GM21381 (cell line): ENCODE measurements at regions not wholly inside any gene's neighbourhood (a gene's known extent, or its start where the extent isn't known, plus 50 kb on each side); places are given as distances from the start of the nearest gene placed in this dataset.
"Not testable (repeated sequence)": the region's sequence is repeated elsewhere in the genome, so short reads cannot be mapped to it uniquely, and the experiment has no call there.

Experiments
- ATAC-seq: cut with Tn5 transposase; IDR thresholded peaks from one replicate; pipeline ENCODE4 v1.9.1; 2021; ENCODE audit warnings: mild to moderate bottlenecking, moderate library complexity; ENCODE audit not compliant: unreplicated experiment

DNA sequence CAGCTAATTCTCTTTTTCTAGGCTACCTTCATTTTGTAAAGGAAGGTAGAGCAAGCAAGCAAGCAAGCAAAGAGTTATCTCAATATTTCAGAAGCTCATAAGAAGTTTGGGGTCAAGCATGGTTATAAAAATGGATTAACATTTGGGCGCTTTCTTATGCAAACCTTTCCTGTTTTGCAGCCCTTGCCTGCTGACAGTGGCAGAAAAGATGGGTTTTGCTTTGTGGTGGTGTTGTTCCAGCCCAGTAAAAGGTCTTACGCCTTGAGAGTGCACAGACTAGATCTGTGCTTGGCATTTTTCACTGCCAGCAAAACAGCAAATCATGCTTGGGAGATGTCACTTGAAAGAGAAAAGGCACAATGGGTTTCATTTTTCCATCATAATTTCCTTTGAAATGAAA, 1320.6 kb upstream of the CELF4 start:
- no peak for ATAC-seq

DNA sequence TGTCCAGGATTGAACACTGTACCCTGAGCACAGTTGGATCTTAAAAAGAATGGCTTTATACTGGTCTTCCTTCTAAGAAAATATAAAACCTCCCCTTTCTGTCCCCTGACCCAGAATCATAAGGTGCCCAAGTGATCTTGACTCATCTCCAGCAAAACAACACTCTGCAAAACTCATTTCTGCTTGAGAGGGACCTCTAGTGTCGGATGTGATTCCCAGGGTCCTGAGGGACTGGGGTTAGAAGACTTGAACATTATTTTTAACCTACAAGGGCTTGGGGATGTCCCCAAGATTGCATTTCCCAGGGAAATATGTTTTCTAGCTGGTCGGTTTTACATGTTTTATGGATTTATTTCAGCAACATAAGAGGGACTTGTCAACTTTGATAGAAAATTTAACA, 1318.5 kb upstream of the CELF4 start:
- ATAC-seq, result no peak

DNA sequence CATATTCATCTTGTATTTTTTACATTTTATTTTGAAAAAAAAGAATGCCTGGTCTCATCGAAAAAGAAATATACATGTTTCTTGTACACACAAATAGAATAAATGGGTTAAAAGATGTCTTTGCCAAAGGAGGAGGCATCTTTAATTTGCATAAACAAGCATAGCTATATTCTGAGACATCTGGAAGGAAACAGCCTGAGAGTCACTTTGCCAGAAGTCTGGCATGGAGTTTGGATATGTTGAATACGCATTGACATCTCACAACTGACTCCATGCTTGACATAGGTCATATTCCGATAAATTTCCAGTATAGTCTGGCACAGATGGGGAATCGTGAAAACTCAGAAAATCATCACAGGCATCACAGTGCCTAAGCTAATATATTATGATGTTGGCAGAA, 1317.5 kb upstream of the CELF4 start:
- no peak for ATAC-seq

DNA sequence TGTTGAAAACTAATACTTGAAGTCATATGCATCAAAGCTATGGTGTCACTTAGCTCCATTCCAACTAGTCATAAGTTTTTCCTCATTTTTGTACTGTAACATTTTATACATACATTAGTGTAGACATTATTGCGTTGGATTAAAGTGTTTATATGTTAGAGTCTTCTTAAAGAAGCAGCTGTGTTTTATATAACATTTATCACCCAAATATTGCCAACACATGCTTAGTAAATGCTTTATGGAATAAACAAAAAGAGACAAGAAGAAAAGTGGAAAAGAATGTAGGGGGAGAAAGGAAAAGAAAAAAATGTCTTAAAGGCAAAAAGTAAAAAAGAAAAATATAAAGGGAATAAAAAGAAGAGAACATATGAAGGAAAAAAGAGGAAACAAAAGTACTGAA, 1314.3 kb upstream of the CELF4 start:
- ATAC-seq, result no peak

DNA sequence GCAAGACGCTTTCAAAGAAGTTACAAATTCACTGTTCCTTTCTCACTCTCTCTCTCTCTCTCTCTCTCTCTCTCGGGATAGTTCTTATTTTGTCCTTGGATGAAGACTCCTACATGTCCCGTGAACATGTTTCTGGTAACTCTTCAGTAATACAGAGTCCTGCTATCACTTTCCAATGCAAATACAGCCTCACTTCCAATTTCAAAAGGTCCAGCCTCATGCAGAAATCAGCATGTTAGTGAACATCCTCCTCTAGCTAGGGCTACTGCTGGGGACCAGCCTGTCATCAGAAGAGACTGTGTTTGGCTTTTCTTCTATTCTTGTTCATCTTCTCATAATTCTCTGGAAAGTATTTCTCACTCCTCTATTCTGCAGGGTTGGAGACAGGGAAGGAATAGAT, 1306.7 kb upstream of the CELF4 start:
- ATAC-seq, result no peak

DNA sequence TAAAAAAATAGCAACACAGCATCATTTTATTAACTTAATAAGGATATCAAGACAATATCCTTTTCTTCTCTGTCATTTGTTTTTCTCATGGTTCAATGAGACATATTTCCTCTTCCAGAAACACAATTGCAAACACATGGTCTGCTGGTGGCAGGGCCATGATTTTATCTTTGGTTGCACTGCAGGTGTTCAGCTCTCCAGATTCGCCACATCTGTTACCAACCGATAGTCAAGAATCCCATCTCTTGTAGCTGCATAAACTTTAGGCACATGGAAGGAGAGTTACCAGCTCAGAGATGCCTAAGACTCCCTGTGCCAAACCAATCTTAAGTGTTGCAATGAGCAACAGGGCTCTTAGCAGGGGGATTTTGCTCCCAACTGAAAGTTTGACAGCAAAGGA, 1303.2 kb upstream of the CELF4 start:
- ATAC-seq, result no peak

DNA sequence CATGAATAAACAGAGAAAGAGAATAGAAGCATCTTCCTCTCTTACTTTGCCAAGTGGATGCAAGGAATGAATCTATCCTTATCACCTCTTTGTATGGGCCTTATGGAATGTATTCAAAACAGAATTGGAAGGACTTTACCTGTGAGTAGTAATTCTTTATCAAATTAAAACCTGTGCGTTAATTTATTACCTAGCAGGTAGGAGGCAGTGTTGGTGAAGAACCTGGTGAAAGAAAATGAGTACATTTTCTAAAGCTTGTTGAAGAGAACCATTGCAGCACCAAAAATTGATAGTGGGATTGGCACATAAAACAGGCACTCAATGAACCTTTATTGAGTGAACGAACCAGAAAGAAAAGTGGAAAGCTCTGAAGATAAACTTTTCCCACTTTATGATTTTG, 1302.1 kb upstream of the CELF4 start:
- ATAC-seq, result no peak

DNA sequence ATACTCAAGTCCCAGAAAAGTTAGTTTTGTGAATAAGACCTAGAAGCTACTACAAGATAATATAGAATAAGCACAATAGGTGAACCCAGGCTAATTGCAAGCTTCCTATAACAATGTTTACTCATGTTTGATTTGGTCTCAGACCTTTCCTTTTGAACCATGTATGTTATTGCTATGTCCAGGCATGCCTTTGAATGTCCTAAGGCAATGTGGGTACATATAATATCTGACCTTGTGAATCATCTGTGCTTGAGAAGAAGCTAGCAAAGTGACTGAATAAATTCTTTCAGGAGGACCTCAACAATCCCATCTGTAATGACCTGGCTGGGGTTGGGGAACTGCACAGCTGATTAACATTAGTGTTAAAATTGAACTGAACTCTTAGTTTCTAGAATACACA, 1285.9 kb upstream of the CELF4 start:
- ATAC-seq, result no peak

DNA sequence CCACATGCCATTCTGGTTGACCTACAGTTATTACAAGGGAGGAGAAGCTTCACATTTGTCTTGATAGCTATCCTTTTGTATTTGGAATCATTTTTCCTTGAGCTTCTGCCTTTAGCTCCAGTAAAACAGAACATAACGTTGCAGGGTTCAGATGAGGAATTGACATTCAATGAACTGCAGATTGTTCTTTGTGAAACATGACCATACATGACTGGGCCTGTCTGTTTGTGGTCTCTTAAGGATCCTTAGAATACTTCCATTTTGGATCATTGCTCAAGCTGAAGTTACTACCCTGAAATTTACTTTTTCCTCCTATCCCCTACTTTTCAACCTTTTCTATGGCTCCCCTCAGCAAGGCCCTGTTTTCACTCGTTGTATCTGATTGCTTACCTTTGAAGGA, 1281.7 kb upstream of the CELF4 start:
- no peak for ATAC-seq

DNA sequence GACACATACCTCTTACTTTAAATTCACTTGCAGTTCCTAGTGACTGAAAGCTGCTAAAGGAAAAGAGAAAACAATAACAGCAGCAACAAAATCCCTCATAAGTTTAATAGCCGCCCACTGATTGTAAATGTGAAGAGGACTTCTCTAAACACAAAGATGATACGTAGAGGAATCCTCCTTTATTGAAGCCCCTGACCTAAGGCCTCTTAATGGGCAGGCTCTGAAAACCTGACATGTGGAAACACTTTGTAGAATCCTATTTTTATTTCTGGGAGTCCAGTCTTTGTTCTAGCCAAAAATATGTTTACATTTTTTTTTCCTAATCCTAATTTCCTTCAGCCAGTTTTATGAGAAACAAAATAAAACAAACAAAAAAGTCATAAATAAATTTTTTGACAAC, 1277.7 kb upstream of the CELF4 start:
- ATAC-seq, result no peak

DNA sequence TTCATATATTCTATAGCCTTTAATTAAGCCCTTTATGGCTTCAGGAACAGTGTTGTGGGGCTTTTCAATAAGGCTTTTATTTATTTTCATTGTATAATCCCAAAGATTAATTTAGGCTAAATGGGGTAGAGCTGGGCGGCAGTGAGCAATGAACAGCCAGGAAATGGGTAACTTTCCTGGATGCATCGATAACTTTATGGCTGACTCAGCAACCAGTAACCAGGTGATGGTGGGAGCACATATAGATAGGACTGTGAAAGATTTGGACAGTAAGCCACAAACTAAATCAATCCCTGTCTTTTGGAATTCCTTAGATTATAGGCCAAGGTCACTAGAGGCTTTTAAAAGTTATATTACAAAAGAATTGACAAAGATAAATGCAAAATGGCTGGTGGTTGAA, 1260.6 kb upstream of the CELF4 start:
- no peak for ATAC-seq

DNA sequence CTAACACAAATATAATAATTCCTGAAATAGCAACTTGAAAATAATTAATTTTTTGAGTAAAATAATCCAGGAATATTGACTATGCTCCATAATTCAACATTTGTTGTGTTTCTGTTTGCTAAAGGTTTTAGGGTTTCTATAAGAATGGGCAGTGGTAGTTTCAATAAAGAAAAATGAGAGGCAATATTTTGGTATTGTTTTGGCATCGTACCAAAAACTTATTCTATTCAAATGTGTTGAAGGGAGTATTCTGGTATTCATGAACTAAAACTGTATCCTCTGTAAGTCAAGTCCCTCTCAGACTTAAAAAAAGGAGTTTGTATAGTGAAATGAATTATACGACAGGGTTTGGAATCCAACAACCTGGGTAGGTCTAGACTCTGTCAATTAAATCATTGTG, 1245.6 kb upstream of the CELF4 start:
- ATAC-seq, result no peak

DNA sequence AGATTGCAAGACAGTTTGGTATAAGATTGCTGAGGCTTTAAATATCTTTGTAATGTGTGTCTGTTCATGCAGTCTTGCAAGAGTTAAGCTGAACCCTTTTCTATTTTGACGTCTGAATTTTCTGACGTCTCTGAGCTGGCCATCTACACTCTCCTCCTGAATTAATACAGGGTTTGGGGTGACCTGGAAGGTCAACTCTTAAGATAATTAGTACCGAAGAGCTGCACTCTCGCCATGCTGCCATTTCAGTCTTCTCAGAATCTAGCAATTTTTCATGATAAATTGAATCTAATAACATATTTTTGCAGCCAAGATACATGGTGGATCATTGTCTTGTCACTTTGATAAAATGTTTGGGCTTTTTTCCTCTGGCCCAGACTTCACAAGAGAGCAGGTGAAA, 1245.2 kb upstream of the CELF4 start:
- no peak for ATAC-seq

DNA sequence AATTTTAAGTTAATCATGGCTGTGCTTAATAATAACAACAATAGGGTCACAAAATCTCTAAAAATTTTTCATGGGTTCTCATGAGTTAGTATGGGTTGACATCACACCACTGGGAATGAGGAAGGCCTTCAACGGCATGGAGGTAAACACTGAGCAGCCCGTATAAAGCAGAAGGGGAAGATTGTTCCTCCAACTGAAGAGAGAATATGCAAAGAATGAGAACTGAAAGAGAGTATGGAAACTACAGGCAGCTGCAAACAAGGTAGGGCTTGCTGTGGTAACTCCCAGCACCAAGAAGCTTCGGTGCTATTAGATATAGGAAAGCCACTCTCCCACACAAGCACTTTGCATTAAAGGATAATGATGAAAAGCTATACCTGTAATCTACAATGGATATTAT, 1242.3 kb upstream of the CELF4 start:
- ATAC-seq, result no peak

DNA sequence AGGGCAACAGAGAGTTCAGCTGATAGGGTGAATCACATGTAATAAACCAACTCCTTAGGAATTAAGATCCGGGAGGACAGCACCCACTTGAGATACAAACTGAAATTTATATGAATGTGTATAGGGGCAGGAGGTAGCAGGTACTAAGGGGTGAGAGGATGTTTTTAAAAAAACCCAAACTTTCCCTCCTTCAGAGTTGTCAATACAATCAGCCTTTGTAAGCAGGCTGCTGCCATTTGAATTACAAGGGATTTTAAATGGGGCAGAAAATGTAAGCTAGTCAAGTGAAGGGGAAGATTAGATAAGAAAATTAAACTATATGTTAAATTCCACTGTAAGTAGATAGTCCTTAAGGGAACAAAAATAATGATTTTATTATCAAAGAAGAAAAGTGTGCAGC, 1239.7 kb upstream of the CELF4 start:
- no peak for ATAC-seq

DNA sequence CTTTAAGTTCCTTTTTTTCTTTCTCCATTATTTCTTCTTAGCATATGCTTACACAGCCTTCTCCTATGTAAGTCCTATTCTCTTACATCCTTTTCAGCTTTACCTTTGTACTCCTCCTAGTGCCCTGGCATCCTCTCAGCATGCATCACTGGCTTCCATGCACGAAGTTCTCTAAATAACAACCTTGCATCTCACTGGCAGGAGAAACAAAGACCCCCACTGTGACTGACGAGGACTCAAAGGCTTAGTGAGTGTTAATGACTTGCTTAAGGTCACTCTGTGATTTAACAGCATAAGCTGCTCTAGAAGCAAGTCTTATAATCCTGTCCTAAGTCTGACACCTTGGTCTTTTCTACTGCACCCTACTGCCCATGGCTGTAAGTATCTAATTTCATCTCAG, 1236.0 kb upstream of the CELF4 start:
- ATAC-seq, result no peak

DNA sequence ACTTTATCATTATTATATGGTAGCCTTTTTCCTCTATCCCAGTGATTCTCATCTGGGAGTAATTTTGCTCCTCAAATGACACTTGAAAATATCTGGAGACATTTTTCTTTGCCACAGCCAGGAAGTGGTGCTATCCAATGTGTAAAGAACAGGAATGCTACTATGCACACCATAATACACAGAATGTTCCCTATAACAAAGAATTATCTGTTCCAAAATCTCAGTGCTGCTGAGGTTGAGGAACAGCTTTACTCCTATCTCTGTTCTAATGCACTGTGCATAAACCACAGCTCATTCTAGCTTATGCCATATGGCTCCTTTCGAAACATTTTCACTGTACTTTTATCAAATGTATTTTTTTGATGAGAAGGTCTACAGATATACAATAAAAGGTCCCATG, 1231.2 kb upstream of the CELF4 start:
- ATAC-seq, result no peak

DNA sequence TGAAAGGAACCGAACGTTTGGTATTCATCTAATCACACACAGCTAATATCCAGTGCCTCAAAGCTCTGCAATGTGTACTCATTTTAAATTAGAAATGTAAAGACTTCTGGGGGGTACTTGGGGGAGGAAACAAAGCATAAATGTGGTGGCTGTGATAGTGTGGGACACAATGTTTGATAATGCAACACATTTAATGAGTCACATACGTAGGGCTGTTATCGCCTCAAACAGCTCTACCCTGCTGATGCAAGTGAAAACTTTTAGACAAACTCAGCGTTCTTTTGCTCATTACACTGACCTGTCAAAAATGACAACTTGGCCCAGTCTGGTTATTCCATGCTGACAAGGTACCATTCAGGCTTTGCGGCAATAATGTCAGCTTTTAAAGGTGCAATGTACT, 1227.1 kb upstream of the CELF4 start:
- no peak for ATAC-seq

DNA sequence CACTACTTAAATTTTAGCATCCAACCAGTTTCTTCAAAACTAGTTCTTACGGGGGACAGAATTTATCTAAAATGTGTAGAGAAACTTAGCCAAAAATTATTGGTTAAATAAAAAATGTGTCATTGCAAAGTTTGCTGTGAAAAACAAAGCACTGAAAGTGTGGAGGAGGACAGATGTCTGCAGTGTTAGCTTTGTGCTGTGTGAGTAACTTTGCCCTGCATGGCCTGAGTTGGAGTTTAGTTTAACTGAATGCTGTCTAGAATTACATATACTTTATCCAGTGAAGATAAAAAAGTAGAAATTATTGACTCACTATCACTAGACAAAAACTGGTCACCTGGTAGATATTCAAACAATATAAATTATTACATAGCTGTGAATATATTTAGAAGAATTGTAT, 1225.2 kb upstream of the CELF4 start:
- no peak for ATAC-seq

DNA sequence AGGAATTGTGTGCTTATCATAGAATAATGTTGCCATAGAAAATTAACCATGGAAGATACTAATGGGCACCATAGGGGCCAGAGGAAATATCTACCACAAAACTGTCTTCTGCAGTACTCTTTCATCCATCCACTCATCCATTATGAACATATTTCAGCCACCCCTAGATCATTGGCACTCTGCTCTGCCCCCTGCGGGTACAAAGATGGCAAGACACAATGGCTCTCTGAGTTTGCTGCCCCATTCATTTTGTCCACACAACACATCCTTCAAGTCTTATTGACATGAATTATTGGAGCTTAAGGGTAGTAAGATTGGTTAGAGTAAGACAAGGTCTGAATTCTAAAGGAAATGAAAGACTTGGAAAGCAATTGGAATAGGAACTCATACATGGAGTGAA, 1224.7 kb upstream of the CELF4 start:
- no peak for ATAC-seq

DNA sequence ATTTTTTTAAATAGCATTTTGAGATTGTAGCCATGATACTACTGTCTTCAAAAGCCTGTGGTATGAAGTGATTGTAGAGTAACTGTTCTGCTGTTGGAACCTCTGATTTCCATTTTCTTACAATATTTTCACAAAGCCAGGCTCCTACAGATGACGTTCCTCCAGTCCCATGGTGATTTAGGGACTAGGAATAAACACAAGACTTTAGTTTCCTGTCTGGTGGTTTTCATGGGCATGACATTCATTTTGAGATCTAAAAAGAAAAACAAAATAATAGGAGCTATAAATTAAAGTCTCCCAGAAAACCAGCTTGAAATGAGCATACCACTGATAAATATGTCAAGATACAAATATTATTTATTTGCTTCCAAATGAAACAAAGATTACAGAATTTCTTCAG, 1223.5 kb upstream of the CELF4 start:
- no peak for ATAC-seq

DNA sequence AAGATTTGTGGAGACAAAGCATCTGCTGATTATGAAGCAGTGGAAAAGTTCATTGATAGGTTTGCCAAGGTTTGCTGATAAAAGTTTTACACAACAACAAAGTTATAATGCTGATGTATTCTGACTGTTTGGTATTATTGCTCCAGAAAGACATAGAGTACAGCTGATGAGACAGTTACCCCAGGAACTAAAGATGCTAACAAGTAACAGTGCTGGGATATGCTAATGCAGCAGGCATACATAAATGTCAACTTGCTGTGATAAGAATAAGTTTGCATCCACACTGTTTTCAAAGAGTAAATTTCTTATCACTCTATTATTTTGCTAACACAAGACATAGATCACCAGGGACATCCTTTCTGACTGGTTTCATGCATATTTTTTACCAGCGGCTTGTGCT, 1221.3 kb upstream of the CELF4 start:
- ATAC-seq, result no peak

DNA sequence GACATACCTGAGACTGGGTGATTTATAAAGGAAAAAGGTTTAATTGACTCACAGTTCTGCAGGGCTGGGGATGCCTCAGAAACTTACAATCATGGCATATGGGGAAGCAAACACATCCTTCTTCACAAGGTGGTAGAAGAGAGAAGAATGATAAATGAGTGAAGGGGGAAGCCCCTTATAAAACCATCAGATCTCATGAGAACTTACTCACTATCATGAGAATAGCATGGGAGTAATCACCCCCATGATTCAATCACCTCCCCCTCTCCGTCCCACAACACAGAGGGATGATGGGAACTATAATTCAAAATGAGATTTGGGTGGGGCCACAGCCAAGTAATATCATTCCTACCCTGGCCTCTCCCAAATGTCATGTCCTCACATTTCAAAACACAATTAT, 1206.0 kb upstream of the CELF4 start:
- ATAC-seq, result not testable (repeated sequence)

DNA sequence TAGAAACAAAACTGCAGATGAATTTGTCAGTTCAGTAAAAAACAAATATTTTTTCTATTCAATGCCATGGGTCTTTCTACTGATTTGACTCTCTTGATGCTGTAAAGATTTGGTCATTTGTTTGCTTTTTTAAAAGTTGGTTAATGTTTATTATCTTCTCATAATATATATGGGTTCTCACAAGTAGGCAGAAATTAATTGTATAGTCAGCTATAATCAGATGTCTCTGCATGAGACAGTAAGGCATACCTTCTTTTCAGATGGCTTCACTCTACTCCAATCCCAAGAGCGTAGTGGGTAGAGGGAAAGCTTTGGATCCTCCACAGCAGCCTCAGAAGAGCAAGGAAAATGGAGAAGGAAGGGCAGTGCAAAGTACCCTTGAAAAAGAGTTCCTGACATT, 1202.9 kb upstream of the CELF4 start:
- ATAC-seq, result no peak
